HG02852 (cell line): ENCODE measurements at regions not wholly inside any gene's neighbourhood (a gene's known extent, or its start where the extent isn't known, plus 50 kb on each side); places are given as distances from the start of the nearest gene placed in this dataset.
"Not testable (repeated sequence)": the region's sequence is repeated elsewhere in the genome, so short reads cannot be mapped to it uniquely, and the experiment has no call there.

Experiments used
- ATAC-seq: cut with Tn5 transposase; IDR thresholded peaks from one replicate; pipeline ENCODE4 v1.9.1; 2021; ENCODE audit warnings: mild to moderate bottlenecking, moderate library complexity; ENCODE audit not compliant: unreplicated experiment

GRCh38 chr15:20348291-20348899 is 193.2 kb downstream of the GOLGA6L6 start:
- ATAC-seq: no peak

GRCh38 chr15:20346082-20346805 is 195.4 kb downstream of the GOLGA6L6 start:
- no peak for ATAC-seq

- no peak for ATAC-seq
Measured at GRCh38 chr15:20345401-20345958, 196.1 kb downstream of the GOLGA6L6 start.

GRCh38 chr15:20344601-20345400 is 196.8 kb downstream of the GOLGA6L6 start:
- no peak for ATAC-seq

GRCh38 chr15:20343395-20344211 is 198.0 kb downstream of the GOLGA6L6 start:
- not testable (repeated sequence) for ATAC-seq

- ATAC-seq: not testable (repeated sequence)
Measured at GRCh38 chr15:20342601-20343394, 198.8 kb downstream of the GOLGA6L6 start.

GRCh38 chr15:20341901-20342600 is 199.5 kb downstream of the GOLGA6L6 start:
- ATAC-seq: no peak

GRCh38 chr15:20340931-20341661 is 200.5 kb downstream of the GOLGA6L6 start:
- ATAC-seq: no peak

- ATAC-seq: no peak
Measured at GRCh38 chr15:20340331-20340811, 201.2 kb downstream of the GOLGA6L6 start.

GRCh38 chr15:20339086-20339791 is 202.4 kb downstream of the GOLGA6L6 start:
- ATAC-seq: not testable (repeated sequence)

GRCh38 chr15:20338671-20339070 is 202.9 kb downstream of the GOLGA6L6 start:
- not testable (repeated sequence) for ATAC-seq

- ATAC-seq: not testable (repeated sequence)
Measured at GRCh38 chr15:20337238-20337637, 204.4 kb downstream of the GOLGA6L6 start.

GRCh38 chr15:20334451-20334850 is 207.1 kb downstream of the GOLGA6L6 start:
- ATAC-seq: not testable (repeated sequence)

GRCh38 chr15:20325751-20326150 is 215.8 kb downstream of the GOLGA6L6 start:
- ATAC-seq: not testable (repeated sequence)

- not testable (repeated sequence) for ATAC-seq
Measured at GRCh38 chr15:20317132-20317531, 224.5 kb downstream of the GOLGA6L6 start.

- ATAC-seq: not testable (repeated sequence)
Measured at GRCh38 chr15:20311014-20311680, 230.5 kb downstream of the GOLGA6L6 start.

- no peak for ATAC-seq
Measured at GRCh38 chr15:20310603-20311002, 231.0 kb downstream of the GOLGA6L6 start.
